ENCODE measurements at regions not wholly inside any gene's neighbourhood (a gene's known extent, or its start where the extent isn't known, plus 50 kb on each side); places are given as distances from the start of the nearest gene placed in this dataset.
A peak's percentile ranks its signal among the peaks of the same experiment; 100 is the strongest.

- TF ChIP-seq ZNF398 (tag by site-specific recombination; IDR thresholded peaks at IDR 0.05) (no peak), ZIC2 (tag by site-specific recombination; IDR thresholded peaks at IDR 0.05) (peak; percentile 31), ZNF335 (tag by site-specific recombination; conservative IDR thresholded peaks at IDR 0.05) (0 out of 2 replicates have a peak, but pooled peaks have one; percentile 27), SCRT2 (tag by site-specific recombination; IDR thresholded peaks at IDR 0.05) (peak; percentile 40; the same call in 1 of the 2 replicates), ZNF362 (tag by site-specific recombination; IDR thresholded peaks at IDR 0.05) (0 out of 2 replicates have a peak, but pooled peaks have one; percentile 16), ZNF174 (tag by site-specific recombination; IDR thresholded peaks at IDR 0.05) (no peak), FEZF1 (tag by site-specific recombination; IDR thresholded peaks at IDR 0.05) (peak; percentile 49; the same call in 1 of the 2 replicates), ZNF18 (tag by site-specific recombination; IDR thresholded peaks at IDR 0.05) (no peak), GLIS1 (tag by site-specific recombination; IDR thresholded peaks at IDR 0.05) (0 out of 2 replicates have a peak, but pooled peaks have one; percentile 20), ZBTB48 (tag by site-specific recombination; IDR thresholded peaks at IDR 0.05) (no peak), PRDM10 (tag by site-specific recombination; IDR thresholded peaks at IDR 0.05) (peak; percentile 42; the same call in 1 of the 2 replicates), MEIS1 (CRISPR knock-in tag; IDR thresholded peaks at IDR 0.05; ENCODE audit: borderline replicate concordance) (no peak), SCRT1 (tag by site-specific recombination; IDR thresholded peaks at IDR 0.05; ENCODE audit: borderline replicate concordance) (0 out of 2 replicates have a peak, but pooled peaks have one; percentile 47), PRDM6 (tag by site-specific recombination; IDR thresholded peaks at IDR 0.05) (peak; percentile 76), ZNF148 (tag by site-specific recombination; IDR thresholded peaks at IDR 0.05; ENCODE audit: borderline replicate concordance) (no peak)
Measured at GRCh38 chr9:108609227-108609896, 246.4 kb downstream of the ACTL7B start (continued).
